HT-29 (cell line): ENCODE measurements at regions not wholly inside any gene's neighbourhood (a gene's known extent, or its start where the extent isn't known, plus 50 kb on each side); places are given as distances from the start of the nearest gene placed in this dataset.

Source experiments
- DNase-seq: peaks from one replicate; pipeline ENCODE4 v3.0.0-alpha.2; 2015; ENCODE audit warnings: low spot score

DNA sequence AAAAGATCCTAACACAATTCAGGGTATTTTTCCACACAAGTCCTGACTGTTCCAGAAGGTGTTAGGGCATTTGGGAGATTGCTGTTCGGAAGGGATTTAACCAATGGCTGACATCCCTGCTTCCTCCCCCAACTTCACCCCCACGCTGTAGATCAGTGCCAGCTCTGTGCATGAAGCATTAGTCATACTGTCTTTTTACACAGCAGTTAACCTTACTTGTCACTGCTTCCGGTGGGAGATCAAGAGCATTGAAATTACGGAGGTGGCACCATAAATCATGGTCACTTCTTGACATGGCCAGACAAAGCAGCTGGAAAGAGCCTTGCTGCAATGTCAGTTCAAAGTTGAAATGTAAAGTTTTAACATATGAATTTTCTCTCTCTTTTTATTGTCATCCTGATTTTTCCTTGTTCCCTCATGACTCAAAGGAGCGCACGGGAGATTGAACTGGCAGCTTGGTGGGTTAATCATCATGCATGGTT lies 70.2 kb downstream of the HRH4 start:
- peak; percentile 23 for DNase-seq

GRCh38 chr18:24534271-24534670 lies 73.8 kb downstream of the HRH4 start:
- no peak for DNase-seq

GRCh38 chr18:24534737-24535136 lies 74.3 kb downstream of the HRH4 start:
- no peak for DNase-seq

DNA sequence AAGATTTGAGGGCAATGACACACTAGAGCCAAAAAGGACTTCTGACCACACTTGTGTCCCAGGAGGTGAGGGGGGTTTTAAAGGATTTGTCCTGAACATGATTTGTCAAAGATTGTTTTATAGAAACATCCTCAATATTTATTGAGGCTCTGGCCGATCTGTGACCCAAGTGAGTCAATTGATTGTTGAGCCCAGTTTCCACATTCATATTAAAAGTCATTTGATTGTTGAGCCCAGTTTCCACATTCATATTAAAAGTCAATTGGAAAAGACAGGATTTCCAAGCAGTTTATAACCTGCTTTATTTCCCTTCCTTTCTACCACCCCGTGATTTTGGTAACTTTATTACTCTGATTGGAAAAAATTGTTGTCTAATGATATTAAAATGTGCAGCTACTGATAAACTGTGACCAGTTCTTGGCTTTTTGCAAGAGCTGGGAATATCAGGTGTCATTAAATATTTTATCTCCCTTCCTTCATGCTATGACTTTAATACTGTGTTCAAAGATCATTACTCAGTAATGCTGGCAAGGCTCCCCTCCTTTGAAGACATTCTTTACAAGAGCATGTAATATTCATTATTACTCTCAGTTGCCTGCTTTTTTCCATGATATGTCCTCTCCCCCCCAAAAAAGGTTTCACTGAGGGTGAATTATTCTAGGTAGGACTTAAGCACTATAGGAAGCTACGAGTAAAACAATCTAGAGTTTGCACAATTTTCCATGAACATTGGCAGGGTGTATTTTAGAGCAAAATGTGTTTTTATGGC lies 75.3 kb downstream of the HRH4 start:
- DNase-seq = no peak

GRCh38 chr18:24536326-24536725 lies 75.9 kb downstream of the HRH4 start:
- DNase-seq = no peak

- DNase-seq = no peak
Measured at GRCh38 chr18:24536834-24537233, 76.4 kb downstream of the HRH4 start.

DNA sequence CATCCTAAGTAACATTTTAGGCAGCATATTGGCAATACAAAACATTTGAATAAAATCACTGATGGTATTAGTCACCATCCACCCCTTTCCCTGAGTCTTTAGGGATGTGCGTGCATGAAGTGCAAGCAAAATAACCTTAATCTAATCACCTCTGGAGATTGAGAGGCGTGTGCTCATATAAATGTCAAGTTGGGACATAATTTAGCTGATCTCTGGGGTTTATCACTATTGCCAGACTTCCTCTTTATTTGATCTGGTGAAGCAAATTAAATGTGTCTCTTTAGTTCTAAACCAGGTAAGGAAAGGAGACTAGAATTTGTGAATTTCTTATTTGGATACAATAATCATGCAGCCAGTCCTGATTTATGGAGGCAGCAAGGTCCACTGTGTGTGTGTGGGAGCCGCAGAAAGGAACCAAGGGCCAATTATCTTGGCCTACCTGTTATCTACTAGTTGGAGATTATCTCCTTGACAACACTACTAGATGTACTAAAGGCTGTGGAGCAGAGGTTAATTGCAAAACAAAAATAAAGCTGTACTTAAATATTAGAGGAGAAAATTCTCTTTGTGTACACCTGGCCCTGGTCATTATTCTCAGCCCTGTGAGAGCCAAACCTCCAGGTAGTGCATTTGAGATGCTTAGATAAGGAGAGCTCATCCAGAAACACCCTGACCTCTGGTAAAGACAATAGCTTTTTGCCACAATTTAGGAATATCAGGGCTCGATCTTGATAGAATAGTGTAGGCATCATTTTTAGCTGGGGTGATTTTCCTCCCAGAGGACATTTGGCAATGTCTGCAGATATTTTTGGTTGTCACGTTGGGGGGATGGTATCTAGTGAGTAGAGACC lies 78.2 kb downstream of the HRH4 start:
- no peak for DNase-seq

GRCh38 chr18:24539866-24540617 lies 79.6 kb downstream of the HRH4 start:
- DNase-seq = no peak

- DNase-seq = no peak
Measured at GRCh38 chr18:24540896-24541295, 80.5 kb downstream of the HRH4 start.

DNA sequence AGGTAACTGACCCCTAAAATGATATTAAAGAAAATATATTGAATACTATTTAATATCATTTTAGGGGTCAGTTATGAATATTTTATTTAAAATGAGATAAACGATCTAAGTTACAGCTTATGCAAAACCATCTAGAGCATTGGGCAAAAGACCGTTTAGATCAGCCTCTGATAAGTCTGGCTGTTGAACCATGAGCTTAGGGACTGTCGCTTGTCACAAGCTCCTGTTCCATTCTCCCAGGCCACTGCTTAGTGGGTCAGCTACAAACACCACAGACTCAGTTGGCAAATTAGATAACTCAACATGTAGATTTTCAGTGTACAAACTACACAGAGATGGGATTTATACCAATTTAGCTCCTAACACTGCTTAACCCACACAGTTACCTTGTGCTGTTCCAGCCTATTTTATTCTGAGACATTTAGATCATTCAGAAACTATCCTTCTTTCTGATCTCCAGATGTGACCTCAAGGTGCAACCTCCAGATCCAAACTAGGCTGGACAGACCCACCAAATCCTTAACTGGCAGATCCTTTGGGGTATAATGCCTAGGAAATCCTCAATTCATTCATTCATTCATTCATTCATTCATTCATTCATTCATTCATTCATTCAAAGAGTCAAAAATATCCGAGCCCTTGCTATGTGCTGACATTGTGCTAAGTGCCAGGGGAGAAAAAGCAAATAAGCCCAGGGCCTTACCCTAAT lies 82.8 kb downstream of the HRH4 start:
- DNase-seq = no peak

- peak; percentile 32 for DNase-seq
Measured at GRCh38 chr18:24543795-24544498, 83.5 kb downstream of the HRH4 start.

DNA sequence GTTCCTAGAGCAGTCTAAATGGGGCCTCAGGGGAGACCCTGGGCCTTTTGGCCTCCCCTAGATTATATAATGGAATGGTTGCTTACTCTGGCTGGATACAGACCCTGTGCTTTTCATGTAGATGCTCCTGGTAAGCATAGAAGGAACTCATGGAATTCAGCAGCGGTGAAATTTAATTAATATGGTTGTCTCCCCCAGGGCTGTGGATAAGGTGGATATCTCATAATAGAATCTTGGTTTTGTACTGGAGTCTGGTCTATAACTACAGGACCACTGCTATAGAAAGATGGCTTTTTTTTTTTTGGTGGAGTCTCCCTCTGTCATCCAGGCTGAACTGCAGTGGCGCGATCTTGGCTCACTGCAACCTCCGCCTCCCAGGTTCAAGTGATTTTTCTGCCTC lies 84.5 kb downstream of the HRH4 start:
- no peak for DNase-seq

DNA sequence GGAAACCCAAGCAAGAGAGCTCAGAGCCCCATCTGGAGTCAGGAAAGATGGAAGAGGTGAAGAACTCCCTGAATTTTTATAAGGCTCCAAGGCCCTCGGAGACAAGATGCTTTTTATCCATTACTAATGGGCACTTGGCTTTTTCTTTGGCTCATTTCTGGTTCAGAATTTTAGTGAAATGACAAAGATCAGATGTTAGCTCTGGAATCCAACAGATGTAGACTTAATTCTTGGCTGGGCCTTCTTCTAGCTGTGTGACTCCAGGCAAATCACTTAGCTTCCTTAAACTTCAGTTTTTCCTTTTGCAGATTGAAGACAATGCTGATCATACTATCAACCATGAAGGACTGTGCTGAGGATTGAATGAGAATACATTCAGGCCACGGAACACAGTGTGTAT lies 85.2 kb downstream of the HRH4 start:
- DNase-seq = no peak

DNA sequence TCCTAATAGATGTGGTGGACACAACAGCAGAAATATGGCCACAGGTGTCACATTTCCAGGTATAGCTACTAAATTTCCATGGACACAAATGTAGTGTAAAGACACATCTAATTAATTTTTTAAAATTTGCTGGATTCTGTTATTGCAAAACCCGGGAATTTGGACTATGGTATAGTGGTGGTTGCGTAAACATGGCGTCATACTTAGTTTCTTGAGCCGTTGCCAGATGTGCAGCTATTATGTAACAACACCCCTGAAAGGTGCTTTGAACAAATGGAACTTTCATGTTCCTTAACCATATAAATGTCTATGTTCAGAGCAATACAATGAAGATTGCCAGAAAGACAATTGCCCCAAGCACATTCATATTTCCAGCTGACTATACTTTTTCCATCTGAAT lies 85.9 kb downstream of the HRH4 start:
- no peak for DNase-seq

DNA sequence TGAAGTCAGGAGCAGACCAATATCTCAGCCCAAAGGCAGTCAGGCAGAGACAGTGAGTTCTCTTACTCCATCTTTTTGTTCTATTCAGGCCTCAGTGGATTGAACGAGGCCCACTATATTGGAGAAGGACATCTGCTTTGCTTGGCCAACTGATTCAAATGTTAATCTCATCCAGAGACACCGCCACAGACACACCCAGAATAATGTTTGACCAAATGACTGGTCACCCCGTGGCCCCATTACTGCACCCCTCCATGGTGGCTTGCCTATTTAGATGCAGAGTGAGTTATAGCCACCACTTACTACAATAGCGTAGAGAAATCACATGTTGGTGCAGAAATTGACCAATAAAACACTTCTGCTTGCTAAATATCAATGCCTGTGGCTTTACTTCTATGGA lies 88.1 kb downstream of the HRH4 start:
- DNase-seq = no peak

- no peak for DNase-seq
Measured at GRCh38 chr18:24552218-24552617, 91.8 kb downstream of the HRH4 start.

DNA sequence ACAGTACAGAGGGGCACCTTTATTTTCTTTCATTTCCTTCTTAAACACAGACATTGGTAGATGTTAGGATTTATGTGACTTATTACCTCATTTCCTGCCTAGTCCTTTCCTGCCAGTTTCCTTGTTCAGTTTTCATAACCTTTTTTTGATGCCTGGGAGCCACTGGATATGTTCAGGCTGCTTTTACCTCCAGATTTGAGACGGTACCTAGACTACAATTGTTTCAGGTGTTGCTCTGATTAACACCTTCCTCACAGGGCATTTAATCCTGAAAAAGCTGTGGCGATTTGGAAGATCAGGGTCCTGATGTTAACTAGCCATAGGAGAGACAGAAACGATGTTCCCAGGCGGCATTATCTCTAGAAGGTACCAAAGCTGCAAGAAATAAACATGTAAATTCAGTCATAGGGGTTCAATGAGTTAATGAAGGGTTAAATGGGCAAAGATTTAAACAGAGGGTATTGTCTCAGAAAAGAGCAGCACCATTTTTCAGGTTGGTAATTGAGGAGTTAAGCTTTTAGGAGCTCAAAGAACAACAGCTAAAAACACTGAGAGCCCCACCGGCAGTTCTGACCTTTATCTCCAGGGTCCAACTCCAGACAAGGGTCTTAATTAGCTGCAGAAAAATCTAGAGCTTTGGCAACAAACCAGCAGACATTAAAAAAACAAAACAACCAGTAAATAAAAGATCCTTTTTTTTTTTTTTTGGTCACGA lies 93.3 kb downstream of the HRH4 start:
- no peak for DNase-seq

DNA sequence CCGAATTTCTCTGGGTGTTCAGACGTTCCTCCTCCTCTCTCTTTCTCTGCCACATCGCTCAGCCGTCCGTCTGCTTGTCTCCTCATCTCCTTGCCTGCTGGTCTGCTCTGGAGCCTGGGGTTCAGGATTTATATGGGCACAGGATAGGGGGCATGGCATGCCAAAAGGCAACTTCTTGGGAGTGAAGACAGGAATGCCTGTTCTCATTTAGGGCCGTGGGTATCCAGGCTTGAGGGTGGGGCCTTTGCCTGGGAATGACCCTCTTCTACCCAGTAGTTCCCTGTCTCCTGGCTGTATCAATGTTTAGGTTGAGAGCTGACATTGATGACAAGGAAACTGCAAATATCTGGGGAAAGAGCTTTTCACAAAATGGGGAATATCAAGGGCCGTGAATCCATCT lies 98.0 kb downstream of the HRH4 start:
- DNase-seq = no peak

- DNase-seq = no peak
Measured at GRCh38 chr18:24559526-24559925, 99.1 kb downstream of the HRH4 start.

- DNase-seq = no peak
Measured at GRCh38 chr18:24560511-24560981, 100.1 kb downstream of the HRH4 start.
